Lower leg skin (tissue), 4 donors: ENCODE measurements at regions not wholly inside any gene's neighbourhood (a gene's known extent, or its start where the extent isn't known, plus 50 kb on each side); places are given as distances from the start of the nearest gene placed in this dataset.

Source experiments
- DNase-seq, 2 donors: peaks; one replicate each; pipeline ENCODE4 v3.0.0-alpha.2; 2019; ENCODE audit warnings: low spot score in 2 of 2
- H3K4me3 ChIP-seq: fragments of 200-600 bp; sonication (generic); 2 replicates; pipeline ENCODE4 v1.5.1; 2017; ENCODE audit warnings: mild to moderate bottlenecking, low read depth; ENCODE audit not compliant: poor library complexity, severe bottlenecking
- POLR2A ChIP-seq, 2 donors: fragments of 450-650 bp; IDR thresholded peaks; one replicate each; pipeline ENCODE4 v1.6.1; 2016 to 2017; ENCODE audit warnings: antibody characterized with exemption in 2 of 2, mild to moderate bottlenecking in 1 of 2, moderate library complexity in 1 of 2
- WGBS, 2 donors: methylation state at CpG; one replicate each; pipeline ENCODE4 v1.1.5; 2018; 5-methylcytosine and 5-hydroxymethylcytosine counted together
- intact Hi-C: fragments of 100-400 bp; cut with DNase I; formaldehyde crosslinking; loops from one replicate; pipeline ENCODE4 v1.15.0; 2023; ENCODE audit warnings: low total_unique reads
- TF ChIP-seq, protein P1 (sequence below), 3 donors: fragments of 450-650 bp; IDR thresholded peaks; one replicate each; pipeline ENCODE4 v1.5.1; 2016; ENCODE audit warnings: antibody characterized with exemption in 3 of 3, mild to moderate bottlenecking in 3 of 3, moderate library complexity in 2 of 3

DNA sequence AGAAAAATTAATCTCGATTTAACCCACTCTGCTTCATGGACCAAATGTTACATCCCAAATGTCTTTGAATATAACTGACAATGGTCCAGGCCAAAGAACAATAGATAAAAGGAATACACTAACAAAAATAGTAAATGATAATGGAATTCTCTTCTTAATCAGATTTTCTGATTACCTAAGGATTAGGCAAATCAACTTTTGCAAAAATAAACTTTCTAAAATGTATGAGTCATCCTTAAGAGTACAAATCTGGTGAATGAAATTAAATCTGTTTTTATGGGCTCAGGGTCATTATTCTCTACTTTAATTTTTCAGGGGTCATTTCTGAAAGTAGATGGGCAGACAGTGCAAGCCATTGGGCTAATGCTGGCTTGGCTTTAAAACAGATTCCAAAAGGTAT, 102.1 kb upstream of the FAM13C start:
- DNase-seq = no peak
- TF ChIP-seq, protein P1, sequence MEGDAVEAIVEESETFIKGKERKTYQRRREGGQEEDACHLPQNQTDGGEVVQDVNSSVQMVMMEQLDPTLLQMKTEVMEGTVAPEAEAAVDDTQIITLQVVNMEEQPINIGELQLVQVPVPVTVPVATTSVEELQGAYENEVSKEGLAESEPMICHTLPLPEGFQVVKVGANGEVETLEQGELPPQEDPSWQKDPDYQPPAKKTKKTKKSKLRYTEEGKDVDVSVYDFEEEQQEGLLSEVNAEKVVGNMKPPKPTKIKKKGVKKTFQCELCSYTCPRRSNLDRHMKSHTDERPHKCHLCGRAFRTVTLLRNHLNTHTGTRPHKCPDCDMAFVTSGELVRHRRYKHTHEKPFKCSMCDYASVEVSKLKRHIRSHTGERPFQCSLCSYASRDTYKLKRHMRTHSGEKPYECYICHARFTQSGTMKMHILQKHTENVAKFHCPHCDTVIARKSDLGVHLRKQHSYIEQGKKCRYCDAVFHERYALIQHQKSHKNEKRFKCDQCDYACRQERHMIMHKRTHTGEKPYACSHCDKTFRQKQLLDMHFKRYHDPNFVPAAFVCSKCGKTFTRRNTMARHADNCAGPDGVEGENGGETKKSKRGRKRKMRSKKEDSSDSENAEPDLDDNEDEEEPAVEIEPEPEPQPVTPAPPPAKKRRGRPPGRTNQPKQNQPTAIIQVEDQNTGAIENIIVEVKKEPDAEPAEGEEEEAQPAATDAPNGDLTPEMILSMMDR (IDR thresholded peaks at IDR 0.05) = no peak
- TF ChIP-seq POLR2A (IDR thresholded peaks at IDR 0.05) = no peak
- no peak overlapping the region for H3K4me3 ChIP-seq
- intact Hi-C loops = no loop called here
- 87 to 95% methylated on average over 1 of the region's 1 CpG for WGBS, 2 donors

DNA sequence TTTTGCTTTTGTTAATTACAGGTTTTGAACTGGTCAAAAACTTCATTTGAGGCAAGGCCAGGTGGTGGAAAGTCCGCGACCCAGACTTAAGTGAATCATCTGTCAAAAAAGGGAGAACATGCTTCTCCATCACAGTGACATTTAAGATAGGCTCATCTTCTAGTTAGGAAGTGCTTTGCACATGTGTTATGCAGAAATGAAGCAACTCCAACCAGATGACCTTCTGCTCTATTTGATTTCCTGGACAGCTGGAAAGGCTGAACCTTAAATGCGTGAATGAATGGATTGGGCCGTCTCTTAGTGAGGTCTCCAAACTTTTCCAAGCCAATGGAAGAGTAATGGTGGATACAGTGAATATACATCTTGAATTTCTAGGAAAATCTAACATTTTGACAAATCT, 101.6 kb upstream of the FAM13C start:
- intact Hi-C loops = no loop called here
- no peak for DNase-seq
- TF ChIP-seq, protein P1 (IDR thresholded peaks at IDR 0.05) = no peak
- TF ChIP-seq POLR2A (IDR thresholded peaks at IDR 0.05) = no peak
- 76 to 77% methylated on average over 4 of the region's 4 CpGs for WGBS, 2 donors
- no peak overlapping the region for H3K4me3 ChIP-seq

DNA sequence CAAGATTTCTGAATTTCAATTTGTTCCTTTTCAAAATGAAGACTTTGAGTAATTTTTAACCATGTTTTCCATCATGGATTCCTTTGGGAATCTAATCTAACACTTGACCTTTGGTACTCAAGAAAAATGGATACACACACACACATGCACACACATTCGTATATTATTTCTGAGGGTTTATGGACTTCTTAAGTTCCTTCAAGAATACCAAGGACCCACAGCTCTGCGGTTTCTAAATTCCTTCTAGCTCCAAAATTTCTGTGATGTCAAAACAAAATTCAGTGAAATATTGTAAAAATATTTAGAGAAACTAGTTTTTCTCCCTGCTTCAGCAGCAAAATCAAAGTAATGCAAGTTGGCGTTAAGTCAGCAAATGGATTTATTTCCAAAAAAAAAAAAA, 98.3 kb upstream of the FAM13C start:
- DNase-seq = no peak
- 62 to 67% methylated on average over 3 of the region's 3 CpGs for WGBS, 2 donors
- TF ChIP-seq POLR2A (IDR thresholded peaks at IDR 0.05) = no peak
- no peak overlapping the region for H3K4me3 ChIP-seq
- intact Hi-C loops = no loop called here

DNA sequence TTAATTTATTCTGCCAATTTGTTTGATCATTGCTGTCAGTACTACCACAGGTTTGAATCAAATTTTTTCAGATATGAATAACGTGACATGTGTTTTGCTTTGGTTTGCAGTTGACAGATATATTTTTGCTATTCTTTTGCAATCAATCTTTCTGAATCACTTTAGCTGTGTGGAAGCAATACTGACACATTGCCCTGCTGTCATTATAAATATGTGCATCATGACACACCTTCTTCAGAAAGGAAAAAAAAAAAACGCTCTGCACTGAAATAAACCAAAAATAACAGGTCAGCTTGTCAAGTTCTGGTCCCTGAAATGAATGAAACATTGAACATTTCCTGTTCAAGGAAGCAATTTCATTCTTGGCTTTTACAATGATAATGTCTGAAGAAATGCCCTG, 93.8 kb upstream of the FAM13C start:
- WGBS, 2 donors = 23 to 35% methylated on average over 2 of the region's 2 CpGs
- no peak for DNase-seq
- intact Hi-C loops = no loop called here
- no peak overlapping the region for H3K4me3 ChIP-seq
- TF ChIP-seq, protein P1 (IDR thresholded peaks at IDR 0.05) = no peak
- no peak for TF ChIP-seq POLR2A (IDR thresholded peaks at IDR 0.05)

- 83 to 85% methylated on average over 5 of the region's 5 CpGs for WGBS, 2 donors
- intact Hi-C loops = no loop called here
- TF ChIP-seq, protein P1 (IDR thresholded peaks at IDR 0.05) = no peak
- no peak for TF ChIP-seq POLR2A (IDR thresholded peaks at IDR 0.05)
- no peak for DNase-seq
- no peak overlapping the region for H3K4me3 ChIP-seq
These were observed 92.0 kb upstream of the FAM13C start for GRCh38 chr10:59454171-59454919.

GRCh38 chr10:59448616-59449015, 86.3 kb upstream of the FAM13C start:
- intact Hi-C loops = no loop called here
- DNase-seq = no peak
- no peak overlapping the region for H3K4me3 ChIP-seq
- whole genome bisulfite sequencing, 2 donors = 85 to 96% methylated on average over 1 of the region's 1 CpG
- TF ChIP-seq, protein P1 (IDR thresholded peaks at IDR 0.05) = no peak
- no peak for TF ChIP-seq POLR2A (IDR thresholded peaks at IDR 0.05)
